ENCODE measurements at regions not wholly inside any gene's neighbourhood (a gene's known extent, or its start where the extent isn't known, plus 50 kb on each side); places are given as distances from the start of the nearest gene placed in this dataset.

DNA sequence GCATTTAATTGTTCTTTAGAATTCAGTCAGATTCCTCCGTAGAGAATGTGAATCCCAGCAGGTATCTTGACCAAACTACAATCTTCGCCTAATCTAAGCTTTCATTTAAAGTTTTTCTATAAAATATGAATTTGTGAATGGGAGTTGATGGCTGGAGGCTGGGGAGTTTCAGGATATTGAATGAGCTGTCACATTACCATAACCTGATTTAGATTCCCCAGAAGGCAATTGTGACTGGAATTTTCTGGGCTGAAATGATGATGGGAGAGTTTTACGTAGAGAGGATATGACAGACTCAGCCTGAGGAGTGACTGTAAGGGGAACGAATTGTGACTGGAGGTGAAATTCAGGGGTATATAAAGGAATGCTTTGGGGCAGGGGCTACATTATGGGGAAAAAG lies 411.7 kb upstream of the FZD8 start:
- Histone ChIP-seq H3K27ac (ENCODE audit: low read depth in 1 of 2, low read length in 1 of 2) (no peak overlapping the region), H3K4me1 (ENCODE audit: control insufficient read depth in 5 of 5, insufficient read depth in 5 of 5, low read length in 5 of 5) (peaks cover 0 to 4% (median 0%) of the 10 kb centered on the region in 5 donors), H3K27me3 (ENCODE audit: control insufficient read depth in 3 of 3, insufficient read depth in 3 of 3, low read length in 2 of 3) (no peaks in the 10 kb centered on the region), H3K9ac (ENCODE audit: insufficient read depth in 1 of 2, low read length in 2 of 2) (no peak overlapping the region), H3K9me3 (ENCODE audit: control insufficient read depth in 4 of 4, insufficient read depth in 3 of 4, low read length in 3 of 4) (peaks cover 0 to 3% (median 0%) of the 10 kb centered on the region in 4 donors), H3K36me3 (ENCODE audit: control insufficient read depth in 4 of 4, insufficient read depth in 4 of 4, low read length in 4 of 4) (no peaks in the 10 kb centered on the region), H3K4me3 (no peak overlapping the region)
- ATAC-seq (ENCODE audit: insufficient read depth, low FRiP score), result no peak
- WGBS, 2 donors, result 93 to 94% methylated on average over 4 of the region's 4 CpGs
- DNase-seq, result no peak
- TF ChIP-seq, protein P1, sequence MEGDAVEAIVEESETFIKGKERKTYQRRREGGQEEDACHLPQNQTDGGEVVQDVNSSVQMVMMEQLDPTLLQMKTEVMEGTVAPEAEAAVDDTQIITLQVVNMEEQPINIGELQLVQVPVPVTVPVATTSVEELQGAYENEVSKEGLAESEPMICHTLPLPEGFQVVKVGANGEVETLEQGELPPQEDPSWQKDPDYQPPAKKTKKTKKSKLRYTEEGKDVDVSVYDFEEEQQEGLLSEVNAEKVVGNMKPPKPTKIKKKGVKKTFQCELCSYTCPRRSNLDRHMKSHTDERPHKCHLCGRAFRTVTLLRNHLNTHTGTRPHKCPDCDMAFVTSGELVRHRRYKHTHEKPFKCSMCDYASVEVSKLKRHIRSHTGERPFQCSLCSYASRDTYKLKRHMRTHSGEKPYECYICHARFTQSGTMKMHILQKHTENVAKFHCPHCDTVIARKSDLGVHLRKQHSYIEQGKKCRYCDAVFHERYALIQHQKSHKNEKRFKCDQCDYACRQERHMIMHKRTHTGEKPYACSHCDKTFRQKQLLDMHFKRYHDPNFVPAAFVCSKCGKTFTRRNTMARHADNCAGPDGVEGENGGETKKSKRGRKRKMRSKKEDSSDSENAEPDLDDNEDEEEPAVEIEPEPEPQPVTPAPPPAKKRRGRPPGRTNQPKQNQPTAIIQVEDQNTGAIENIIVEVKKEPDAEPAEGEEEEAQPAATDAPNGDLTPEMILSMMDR (IDR thresholded peaks at IDR 0.05; ENCODE audit: control extremely low read depth, extremely low read depth), result no peak

DNA sequence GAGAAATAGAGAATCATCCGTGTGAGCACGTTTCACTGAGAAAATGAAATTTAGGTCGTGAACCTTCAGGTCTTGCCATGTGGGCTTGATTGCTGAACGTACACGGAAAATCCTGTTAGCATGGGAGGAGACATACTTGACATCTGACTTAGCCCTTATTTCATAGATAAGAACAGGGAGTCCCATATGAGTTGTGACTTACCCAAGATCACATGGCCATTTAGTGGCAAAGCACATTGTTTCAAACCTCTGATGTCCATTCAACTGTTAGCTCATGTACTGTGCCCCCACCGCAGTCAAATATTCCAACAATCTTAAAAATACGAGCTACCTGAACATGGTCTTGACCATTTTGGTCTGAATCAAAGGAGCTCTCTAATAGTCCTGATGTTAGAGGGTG lies 411.2 kb upstream of the FZD8 start:
- peaks cover 0 to 4% (median 0%) of the 10 kb centered on the region in 5 donors for H3K4me1 ChIP-seq (ENCODE audit: control insufficient read depth in 5 of 5, insufficient read depth in 5 of 5, low read length in 5 of 5)
- H3K36me3 ChIP-seq (ENCODE audit: control insufficient read depth in 4 of 4, insufficient read depth in 4 of 4, low read length in 4 of 4), result no peaks in the 10 kb centered on the region
- no peak overlapping the region for H3K9ac ChIP-seq (ENCODE audit: insufficient read depth in 1 of 2, low read length in 2 of 2)
- H3K27ac ChIP-seq (ENCODE audit: low read depth in 1 of 2, low read length in 1 of 2), result no peak overlapping the region
- no peak for DNase-seq
- no peak for ATAC-seq (ENCODE audit: insufficient read depth, low FRiP score)
- H3K27me3 ChIP-seq (ENCODE audit: control insufficient read depth in 3 of 3, insufficient read depth in 3 of 3, low read length in 2 of 3), result no peaks in the 10 kb centered on the region
- 86 to 89% methylated on average over 7 of the region's 7 CpGs for WGBS, 2 donors
- H3K4me3 ChIP-seq, result no peak overlapping the region
- TF ChIP-seq, protein P1 (IDR thresholded peaks at IDR 0.05; ENCODE audit: control extremely low read depth, extremely low read depth), result no peak
- H3K9me3 ChIP-seq (ENCODE audit: control insufficient read depth in 4 of 4, insufficient read depth in 3 of 4, low read length in 3 of 4), result peaks cover 0 to 3% (median 2%) of the 10 kb centered on the region in 4 donors

DNA sequence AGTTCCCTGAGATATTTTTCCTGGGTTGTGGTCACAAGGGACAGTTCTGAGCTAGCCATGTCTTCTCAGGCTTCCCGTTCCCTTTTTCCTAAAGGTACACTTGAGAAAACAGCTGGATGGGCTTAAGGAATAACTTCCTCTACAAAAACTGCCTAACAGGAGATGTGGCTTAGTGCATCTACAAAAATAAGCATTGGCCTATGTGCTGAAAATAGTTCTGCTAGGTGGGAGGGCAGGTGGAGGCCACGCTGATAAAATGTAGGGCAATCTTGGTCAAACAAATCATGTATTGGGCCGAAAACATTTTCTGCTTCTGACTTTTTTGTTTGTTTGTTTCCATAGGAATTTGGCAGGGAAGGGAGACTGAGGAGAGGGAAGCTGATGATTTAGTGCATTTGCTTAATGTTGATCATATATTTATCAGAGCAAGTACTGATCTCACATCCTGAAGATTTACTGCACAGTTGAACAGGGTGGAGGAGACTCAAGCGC lies 409.4 kb upstream of the FZD8 start:
- Histone ChIP-seq H3K9ac (ENCODE audit: insufficient read depth in 1 of 2, low read length in 2 of 2) (no peak overlapping the region), H3K36me3 (ENCODE audit: control insufficient read depth in 4 of 4, insufficient read depth in 4 of 4, low read length in 4 of 4) (no peaks in the 10 kb centered on the region), H3K27ac (ENCODE audit: low read depth in 1 of 2, low read length in 1 of 2) (no peak overlapping the region), H3K9me3 (ENCODE audit: control insufficient read depth in 4 of 4, insufficient read depth in 3 of 4, low read length in 3 of 4) (peaks cover 0 to 3% (median 2%) of the 10 kb centered on the region in 4 donors), H3K27me3 (ENCODE audit: control insufficient read depth in 3 of 3, insufficient read depth in 3 of 3, low read length in 2 of 3) (no peaks in the 10 kb centered on the region), H3K4me3 (no peak overlapping the region), H3K4me1 (ENCODE audit: control insufficient read depth in 5 of 5, insufficient read depth in 5 of 5, low read length in 5 of 5) (peaks cover 0 to 4% (median 0%) of the 10 kb centered on the region in 5 donors)
- no peak for ATAC-seq (ENCODE audit: insufficient read depth, low FRiP score)
- DNase-seq, result no peak
- TF ChIP-seq, protein P1 (IDR thresholded peaks at IDR 0.05; ENCODE audit: control extremely low read depth, extremely low read depth), result no peak
- 80 to 83% methylated on average over 4 of the region's 4 CpGs for WGBS, 2 donors
